ENCODE measurements at regions not wholly inside any gene's neighbourhood (a gene's known extent, or its start where the extent isn't known, plus 50 kb on each side); places are given as distances from the start of the nearest gene placed in this dataset.

GRCh38 chr4:164461901-164462300 lies 292.0 kb upstream of the SMIM31 start:
- no peak overlapping the region for H2BK20ac ChIP-seq (ENCODE audit: low read length)
- H3K4me3 ChIP-seq (ENCODE audit: extremely low read depth in 1 of 4, insufficient read depth in 2 of 4, low read depth in 3 of 4, low read length in 4 of 4), result no peak overlapping the region
- ChIA-PET POLR2A (ENCODE audit: partially characterized antibody) (no interaction called here), CTCF (ENCODE audit: partially characterized antibody) (interaction anchor here (1.3 kb wide), 1 partner anchor 10 kb away, joined by 3 read pairs; no protein-coding TSS in a partner anchor)
- H2BK15ac ChIP-seq (ENCODE audit: low read length), result no peak overlapping the region
- H3K18ac ChIP-seq (ENCODE audit: extremely low read depth, low read length), result no peak overlapping the region
- H3K56ac ChIP-seq (replicated peaks; ENCODE audit: insufficient read length, low read depth, low read length), result no peak overlapping the region
- H2BK120ac ChIP-seq (replicated peaks; ENCODE audit: low read depth, low read length), result no peak overlapping the region
- H2AK5ac ChIP-seq (ENCODE audit: low read depth, low read length), result no peak overlapping the region
- no peak overlapping the region for H3K9ac ChIP-seq (replicated peaks in 1 of 4; ENCODE audit: extremely low read depth in 1 of 4, low read depth in 3 of 4, low read length in 3 of 4)
- H3K14ac ChIP-seq (ENCODE audit: insufficient read length), result no peak overlapping the region
- no peak overlapping the region for H4K91ac ChIP-seq (replicated peaks; ENCODE audit: insufficient read length, low read length)
- no peak overlapping the region for H3K4ac ChIP-seq (replicated peaks; ENCODE audit: insufficient read length, low read depth, low read length)
- 89% methylated on average over 2 of the region's 2 CpGs; no CpG with 5 or more reads in 1 of the 2 experiments for WGBS, 2 experiments (ENCODE audit: extremely low coverage in 1 of 2, insufficient coverage in 1 of 2, insufficient read length in 1 of 2, insufficient replicate concordance in 2 of 2, low coverage in 1 of 2, low lambda C conversion rate in 2 of 2, missing lambda C conversion rate in 1 of 2)
- H4K8ac ChIP-seq (ENCODE audit: extremely low read depth, insufficient read depth, low read length), result no peak overlapping the region
- no peak for DNase-seq (ENCODE audit: low read depth in 1 of 2, low spot score in 2 of 2)
- H2BK5ac ChIP-seq (ENCODE audit: low read depth, low read length), result no peak overlapping the region
- H4K5ac ChIP-seq (ENCODE audit: insufficient read length, low read depth, low read length), result no peak overlapping the region
- H3K36me3 ChIP-seq (ENCODE audit: control insufficient read depth in 2 of 4, insufficient read depth in 4 of 4, low read length in 3 of 4), result no peaks in the 10 kb centered on the region
- no peak for FAIRE-seq
- no peaks in the 10 kb centered on the region for H3K79me1 ChIP-seq (ENCODE audit: low read depth, low read length)
- H3K4me1 ChIP-seq (replicated peaks in 1 of 4; ENCODE audit: control insufficient read depth in 3 of 4, insufficient read depth in 4 of 4, low read length in 3 of 4), result peaks cover 0 to 4% (median 0%) of the 10 kb centered on the region in 4 experiments; a peak in 1 of 7 replicates
- no peak overlapping the region for H3K27ac ChIP-seq (ENCODE audit: low read depth, low read length)
- H3K27me3 ChIP-seq (replicated peaks in 1 of 4; ENCODE audit: control insufficient read depth in 3 of 4, extremely low read depth in 1 of 4, insufficient read depth in 3 of 4, low read length in 3 of 4), result no peaks in the 10 kb centered on the region
- no peak overlapping the region for H2BK12ac ChIP-seq (ENCODE audit: low read depth, low read length)
- no peaks in the 10 kb centered on the region; the same call in 1 of the 2 replicates for H3K23me2 ChIP-seq (ENCODE audit: low read depth, low read length)
- no peaks in the 10 kb centered on the region for H3K79me2 ChIP-seq (ENCODE audit: control insufficient read depth in 1 of 2, insufficient read depth in 2 of 2, low read length in 2 of 2)
- H3K4me2 ChIP-seq (ENCODE audit: insufficient read depth in 1 of 2, low read depth in 2 of 2, low read length in 2 of 2), result no peak overlapping the region
- no peaks in the 10 kb centered on the region for H4K20me1 ChIP-seq (replicated peaks in 1 of 2; ENCODE audit: control insufficient read depth in 1 of 2, insufficient read depth in 2 of 2, low read length in 2 of 2)
- no peak overlapping the region for H2AFZ ChIP-seq (ENCODE audit: low read length)
- no peak overlapping the region for H3K23ac ChIP-seq (ENCODE audit: insufficient read length)
- H3K9me3 ChIP-seq (ENCODE audit: insufficient read depth in 2 of 2, low read depth in 1 of 2, low read length in 1 of 2), result no peaks in the 10 kb centered on the region
- TF ChIP-seq MAFK (IDR thresholded peaks at IDR 0.05; ENCODE audit: low read depth, low read length) (no peak), KDM1A (IDR thresholded peaks at IDR 0.05; ENCODE audit: borderline replicate concordance, low read length) (no peak), GTF2F1 (IDR thresholded peaks at IDR 0.05; ENCODE audit: borderline replicate concordance, low read depth, low read length) (no peak), MAX (IDR thresholded peaks at IDR 0.05) (no peak), CREB1 (IDR thresholded peaks at IDR 0.05) (no peak), JUND (IDR thresholded peaks at IDR 0.05; ENCODE audit: low read length) (no peak), EP300 (IDR thresholded peaks at IDR 0.05; ENCODE audit: borderline replicate concordance in 1 of 2, low read depth in 2 of 2, low read length in 2 of 2) (no peak), NANOG (IDR thresholded peaks at IDR 0.05; ENCODE audit: insufficient read depth, low read depth, low read length, poor library complexity, severe bottlenecking) (no peak), SAP30 (IDR thresholded peaks at IDR 0.05; ENCODE audit: insufficient read depth, insufficient replicate concordance, low read length) (no peak), TAF1 (IDR thresholded peaks at IDR 0.05; ENCODE audit: low read depth, low read length) (no peak)
- TF ChIP-seq, protein P1, sequence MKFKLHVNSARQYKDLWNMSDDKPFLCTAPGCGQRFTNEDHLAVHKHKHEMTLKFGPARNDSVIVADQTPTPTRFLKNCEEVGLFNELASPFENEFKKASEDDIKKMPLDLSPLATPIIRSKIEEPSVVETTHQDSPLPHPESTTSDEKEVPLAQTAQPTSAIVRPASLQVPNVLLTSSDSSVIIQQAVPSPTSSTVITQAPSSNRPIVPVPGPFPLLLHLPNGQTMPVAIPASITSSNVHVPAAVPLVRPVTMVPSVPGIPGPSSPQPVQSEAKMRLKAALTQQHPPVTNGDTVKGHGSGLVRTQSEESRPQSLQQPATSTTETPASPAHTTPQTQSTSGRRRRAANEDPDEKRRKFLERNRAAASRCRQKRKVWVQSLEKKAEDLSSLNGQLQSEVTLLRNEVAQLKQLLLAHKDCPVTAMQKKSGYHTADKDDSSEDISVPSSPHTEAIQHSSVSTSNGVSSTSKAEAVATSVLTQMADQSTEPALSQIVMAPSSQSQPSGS (IDR thresholded peaks at IDR 0.05; ENCODE audit: low read length), result no peak

All from H1 (cell line).